ENCODE measurements at regions not wholly inside any gene's neighbourhood (a gene's known extent, or its start where the extent isn't known, plus 50 kb on each side); places are given as distances from the start of the nearest gene placed in this dataset.

- TF ChIP-seq CTCF (IDR thresholded peaks at IDR 0.05), result no peak
- no peak for TF ChIP-seq POLR2A (IDR thresholded peaks at IDR 0.05)
These were observed 260.3 kb upstream of the DAPK1 start for GRCh38 chr9:87237336-87237735.
